GM10266 (cell line): ENCODE measurements at regions not wholly inside any gene's neighbourhood (a gene's known extent, or its start where the extent isn't known, plus 50 kb on each side); places are given as distances from the start of the nearest gene placed in this dataset.

Experiments
- DNase-seq: peaks from one replicate; pipeline ENCODE4 v3.0.0; 2012; ENCODE audit errors: extremely low spot score
- TF ChIP-seq, protein P1 (sequence below): IDR thresholded peaks from 2 replicates; pipeline ENCODE4 v1.5.1; 2012; ENCODE audit warnings: mild to moderate bottlenecking, low read depth; ENCODE audit not compliant: control insufficient read depth, insufficient read depth; ENCODE audit errors: missing control alignments

DNA sequence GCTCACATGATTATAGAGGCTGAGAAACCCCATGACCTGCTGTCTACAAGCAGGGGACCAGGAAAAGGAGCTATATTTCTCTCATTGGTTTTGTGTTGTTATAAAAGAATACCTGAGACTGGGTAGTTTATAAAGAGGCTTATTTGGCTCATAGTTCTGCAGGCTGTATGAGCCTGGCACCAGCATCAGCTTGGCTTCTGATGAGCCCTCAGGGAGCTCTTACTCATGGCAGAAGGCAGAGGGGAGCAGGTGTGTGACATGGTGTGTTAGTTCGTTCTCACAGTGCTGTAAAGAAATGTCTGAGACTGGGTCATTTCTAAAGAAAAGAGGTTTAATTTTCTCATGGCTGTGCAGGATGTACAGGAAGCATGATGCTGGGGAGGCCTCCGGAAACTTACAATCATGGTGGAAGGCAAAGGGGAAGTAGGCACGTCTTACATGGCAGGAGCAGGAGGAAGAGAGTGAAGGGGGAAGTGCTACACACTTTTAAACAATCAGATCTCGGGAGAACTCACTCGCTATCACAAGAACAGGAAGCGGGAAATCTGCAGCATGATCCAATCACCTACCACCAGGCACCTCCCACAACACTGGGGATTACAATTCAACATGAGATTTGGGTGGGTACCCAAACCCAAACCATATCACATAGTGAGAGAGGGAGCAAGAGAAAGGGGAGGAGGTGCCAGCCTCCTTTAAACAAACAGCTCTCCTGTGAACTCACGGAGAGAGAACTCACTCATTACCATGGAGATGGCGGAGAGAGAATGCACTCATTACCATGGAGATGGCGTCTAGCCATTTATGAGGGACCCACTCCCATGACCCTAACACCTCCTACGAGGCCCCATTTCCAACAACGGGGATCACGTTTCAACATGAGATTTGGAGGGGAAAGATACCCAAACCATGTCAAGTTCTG, 133.4 kb downstream of the JCAD start:
- DNase-seq = no peak

DNA sequence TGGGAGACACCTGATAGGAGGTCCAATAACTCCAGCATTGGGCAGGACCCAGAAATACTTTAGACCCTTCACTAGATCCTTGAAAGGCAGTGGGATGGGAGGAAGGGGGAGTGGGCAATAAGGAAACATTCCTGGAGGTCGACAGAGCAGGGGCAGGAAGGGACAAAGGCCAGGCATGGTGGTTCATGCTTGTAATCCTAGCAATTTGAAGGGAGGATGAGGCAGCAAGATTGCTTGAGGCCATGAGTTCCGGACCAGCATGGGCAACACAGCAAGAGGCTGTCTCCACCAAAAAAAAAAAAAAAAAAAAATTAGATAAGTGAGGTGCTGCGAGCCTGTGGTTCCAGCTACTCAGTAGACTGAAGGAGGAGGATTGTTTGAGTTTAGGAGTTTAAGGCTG, 134.9 kb downstream of the JCAD start:
- no peak for DNase-seq
- TF ChIP-seq, protein P1, sequence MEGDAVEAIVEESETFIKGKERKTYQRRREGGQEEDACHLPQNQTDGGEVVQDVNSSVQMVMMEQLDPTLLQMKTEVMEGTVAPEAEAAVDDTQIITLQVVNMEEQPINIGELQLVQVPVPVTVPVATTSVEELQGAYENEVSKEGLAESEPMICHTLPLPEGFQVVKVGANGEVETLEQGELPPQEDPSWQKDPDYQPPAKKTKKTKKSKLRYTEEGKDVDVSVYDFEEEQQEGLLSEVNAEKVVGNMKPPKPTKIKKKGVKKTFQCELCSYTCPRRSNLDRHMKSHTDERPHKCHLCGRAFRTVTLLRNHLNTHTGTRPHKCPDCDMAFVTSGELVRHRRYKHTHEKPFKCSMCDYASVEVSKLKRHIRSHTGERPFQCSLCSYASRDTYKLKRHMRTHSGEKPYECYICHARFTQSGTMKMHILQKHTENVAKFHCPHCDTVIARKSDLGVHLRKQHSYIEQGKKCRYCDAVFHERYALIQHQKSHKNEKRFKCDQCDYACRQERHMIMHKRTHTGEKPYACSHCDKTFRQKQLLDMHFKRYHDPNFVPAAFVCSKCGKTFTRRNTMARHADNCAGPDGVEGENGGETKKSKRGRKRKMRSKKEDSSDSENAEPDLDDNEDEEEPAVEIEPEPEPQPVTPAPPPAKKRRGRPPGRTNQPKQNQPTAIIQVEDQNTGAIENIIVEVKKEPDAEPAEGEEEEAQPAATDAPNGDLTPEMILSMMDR = no peak

More for the DNA sequence above, 133.4 kb downstream of the JCAD start:
- TF ChIP-seq, protein P1 = no peak

DNA sequence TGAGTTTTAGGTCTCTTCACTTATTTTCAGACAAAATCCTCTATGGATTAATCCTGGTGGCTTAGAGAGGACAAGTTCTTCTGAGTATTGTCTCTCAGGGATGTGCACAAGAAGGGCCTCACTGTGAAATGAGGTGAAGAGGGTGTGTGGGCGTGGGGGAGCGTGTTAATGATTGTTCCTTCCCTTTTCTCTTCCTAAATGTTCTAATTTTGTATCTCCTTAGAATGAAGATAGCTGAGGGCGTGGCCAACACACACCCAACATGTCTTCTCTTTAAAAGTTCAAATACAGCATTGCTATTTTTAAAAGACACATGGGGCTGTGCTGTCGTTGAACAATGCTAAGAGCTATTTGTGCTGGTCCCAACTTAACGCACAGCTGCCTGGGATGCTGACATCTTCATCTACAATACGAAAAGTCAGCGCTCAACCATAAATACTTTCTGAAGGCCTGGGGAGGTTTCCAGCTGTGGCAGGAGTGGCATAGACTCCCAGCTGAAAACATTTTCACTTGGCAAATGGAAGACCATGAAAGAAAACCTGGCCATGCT, 135.9 kb downstream of the JCAD start:
- TF ChIP-seq, protein P1 = no peak
- DNase-seq = no peak

DNA sequence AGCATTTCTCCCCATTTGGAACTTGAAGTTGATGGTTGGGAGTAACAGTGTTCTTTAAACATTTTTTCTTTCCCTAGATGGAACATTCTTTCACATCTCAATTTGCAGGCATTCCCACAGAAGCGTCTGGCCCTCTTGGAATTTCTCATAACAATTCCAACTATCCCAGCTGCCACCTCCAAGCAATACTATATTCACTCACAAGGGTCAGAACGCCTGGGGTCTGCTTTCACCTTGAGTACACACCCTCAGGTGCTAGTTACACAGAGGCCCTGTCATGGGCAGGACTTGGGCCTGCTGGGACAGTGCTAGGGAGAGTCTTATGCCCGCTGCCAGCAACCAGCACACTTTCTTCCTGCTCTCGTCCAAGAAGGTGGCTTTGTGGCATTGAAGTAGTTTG, 136.5 kb downstream of the JCAD start:
- no peak for DNase-seq
- TF ChIP-seq, protein P1 = no peak

DNA sequence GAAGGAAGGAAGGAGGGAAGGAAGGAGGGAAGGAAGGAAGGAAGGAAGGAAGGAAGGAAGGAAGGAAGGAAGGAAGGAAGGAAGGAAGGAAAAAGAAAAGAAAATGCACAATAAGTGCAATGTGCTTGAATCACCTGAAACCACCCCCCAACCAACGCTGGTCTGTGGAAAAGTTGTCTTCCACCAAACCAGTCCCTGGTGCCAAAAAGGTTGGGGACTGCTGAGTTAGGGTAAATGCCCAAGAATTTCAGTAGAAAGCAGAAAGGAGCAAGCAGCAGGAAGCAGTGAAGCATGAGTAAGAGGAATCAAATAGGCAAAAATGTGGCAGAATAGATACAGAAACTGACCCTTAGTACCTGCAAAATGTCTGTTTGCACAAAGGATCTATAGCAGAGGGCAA, 137.2 kb downstream of the JCAD start:
- no peak for DNase-seq
- TF ChIP-seq, protein P1 = no peak

DNA sequence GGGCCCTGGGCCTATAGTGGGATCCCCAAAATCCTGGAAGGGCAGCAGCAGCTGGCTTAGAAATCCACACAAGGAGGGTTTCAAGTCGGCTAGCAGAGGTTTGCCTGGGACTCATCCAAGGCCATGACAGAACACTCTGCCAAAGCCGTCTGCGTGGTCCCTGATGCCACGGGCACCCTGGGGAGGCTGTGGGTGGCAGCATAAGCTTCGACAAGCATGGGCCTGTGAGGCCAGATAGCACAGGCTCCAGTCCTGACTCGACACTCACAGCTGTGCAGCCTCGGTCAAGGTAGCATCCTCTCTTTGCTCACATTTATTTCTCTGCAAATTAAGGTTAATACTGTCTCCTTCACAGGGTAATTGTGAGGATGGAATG, 138.3 kb downstream of the JCAD start:
- DNase-seq = no peak
- TF ChIP-seq, protein P1 = no peak
